Endothelial cell of umbilical vein (primary cell): ENCODE measurements at regions not wholly inside any gene's neighbourhood (a gene's known extent, or its start where the extent isn't known, plus 50 kb on each side); places are given as distances from the start of the nearest gene placed in this dataset.

Source experiments
- POLR2A ChIP-seq: IDR thresholded peaks from 2 replicates; pipeline ENCODE4 v1.6.1; 2012; ENCODE audit warnings: low read depth, mild to moderate bottlenecking, control low read depth, low read length
- TF ChIP-seq, protein P1 (sequence below), 2 donors: IDR thresholded peaks; 1 replicate in 1 of 2; 2 replicates in 1 of 2; pipeline ENCODE4 v1.5.1; 2011; ENCODE audit warnings: low read length in 2 of 2, mild to moderate bottlenecking in 2 of 2, moderate library complexity in 2 of 2, control low read depth in 1 of 2, inconsistent platforms in 1 of 2, low read depth in 1 of 2; ENCODE audit not compliant: insufficient read depth in 1 of 2; ENCODE audit errors: extremely low read depth in 1 of 2

DNA sequence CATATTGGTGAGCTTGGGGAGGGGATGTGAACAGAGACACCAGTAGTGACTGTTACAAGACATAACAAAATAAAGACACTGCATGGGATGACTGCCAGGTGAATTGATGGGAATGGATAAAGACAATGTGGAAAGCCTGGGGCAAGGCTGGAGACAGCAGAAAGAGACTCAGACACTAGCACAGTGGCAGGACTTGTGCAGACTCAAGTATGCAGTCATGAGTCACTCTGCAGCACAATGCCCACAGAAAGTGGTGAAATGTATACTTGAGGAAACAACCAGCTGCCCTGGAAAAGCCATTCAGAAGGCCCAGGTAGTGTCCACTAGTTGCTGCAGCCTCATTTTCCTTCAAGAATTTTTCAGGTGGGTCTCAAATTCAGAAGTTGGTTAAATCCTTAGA is 452.3 kb downstream of the MID1IP1 start:
- TF ChIP-seq, protein P1, sequence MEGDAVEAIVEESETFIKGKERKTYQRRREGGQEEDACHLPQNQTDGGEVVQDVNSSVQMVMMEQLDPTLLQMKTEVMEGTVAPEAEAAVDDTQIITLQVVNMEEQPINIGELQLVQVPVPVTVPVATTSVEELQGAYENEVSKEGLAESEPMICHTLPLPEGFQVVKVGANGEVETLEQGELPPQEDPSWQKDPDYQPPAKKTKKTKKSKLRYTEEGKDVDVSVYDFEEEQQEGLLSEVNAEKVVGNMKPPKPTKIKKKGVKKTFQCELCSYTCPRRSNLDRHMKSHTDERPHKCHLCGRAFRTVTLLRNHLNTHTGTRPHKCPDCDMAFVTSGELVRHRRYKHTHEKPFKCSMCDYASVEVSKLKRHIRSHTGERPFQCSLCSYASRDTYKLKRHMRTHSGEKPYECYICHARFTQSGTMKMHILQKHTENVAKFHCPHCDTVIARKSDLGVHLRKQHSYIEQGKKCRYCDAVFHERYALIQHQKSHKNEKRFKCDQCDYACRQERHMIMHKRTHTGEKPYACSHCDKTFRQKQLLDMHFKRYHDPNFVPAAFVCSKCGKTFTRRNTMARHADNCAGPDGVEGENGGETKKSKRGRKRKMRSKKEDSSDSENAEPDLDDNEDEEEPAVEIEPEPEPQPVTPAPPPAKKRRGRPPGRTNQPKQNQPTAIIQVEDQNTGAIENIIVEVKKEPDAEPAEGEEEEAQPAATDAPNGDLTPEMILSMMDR (IDR thresholded peaks at IDR 0.05; ENCODE audit: extremely low read depth in 1 of 2, insufficient read depth in 1 of 2, low read depth in 1 of 2, low read length in 2 of 2) = no peak
- TF ChIP-seq POLR2A = no peak
